ENCODE measurements at regions not wholly inside any gene's neighbourhood (a gene's known extent, or its start where the extent isn't known, plus 50 kb on each side); places are given as distances from the start of the nearest gene placed in this dataset.

DNA sequence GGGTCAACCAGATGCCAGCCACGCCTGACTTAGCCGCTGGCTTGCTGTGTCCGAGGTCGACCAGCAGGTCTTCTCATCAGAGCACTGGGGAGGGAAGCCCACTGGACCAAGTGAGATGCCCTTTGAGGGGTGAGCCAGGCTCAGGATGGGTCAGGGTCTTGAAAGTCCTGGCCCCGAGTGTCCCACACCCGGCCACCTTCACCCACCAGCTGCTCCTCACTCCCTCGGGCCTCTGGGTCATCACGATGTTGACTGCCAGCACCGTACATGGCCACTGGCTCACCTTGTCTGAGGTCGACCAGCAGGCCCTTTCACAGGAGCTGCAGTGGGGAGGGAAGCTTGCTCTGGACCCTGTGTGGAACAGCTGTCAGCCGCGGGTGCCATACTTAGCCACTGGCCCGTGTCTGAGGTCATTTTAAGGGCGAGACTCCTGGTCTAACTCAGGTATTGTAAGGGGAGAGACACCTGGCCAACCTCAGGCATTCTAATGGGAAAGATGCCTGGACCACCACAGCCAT is 1361.3 kb downstream of the UQCRFS1 start:
- TF ChIP-seq, protein P1, sequence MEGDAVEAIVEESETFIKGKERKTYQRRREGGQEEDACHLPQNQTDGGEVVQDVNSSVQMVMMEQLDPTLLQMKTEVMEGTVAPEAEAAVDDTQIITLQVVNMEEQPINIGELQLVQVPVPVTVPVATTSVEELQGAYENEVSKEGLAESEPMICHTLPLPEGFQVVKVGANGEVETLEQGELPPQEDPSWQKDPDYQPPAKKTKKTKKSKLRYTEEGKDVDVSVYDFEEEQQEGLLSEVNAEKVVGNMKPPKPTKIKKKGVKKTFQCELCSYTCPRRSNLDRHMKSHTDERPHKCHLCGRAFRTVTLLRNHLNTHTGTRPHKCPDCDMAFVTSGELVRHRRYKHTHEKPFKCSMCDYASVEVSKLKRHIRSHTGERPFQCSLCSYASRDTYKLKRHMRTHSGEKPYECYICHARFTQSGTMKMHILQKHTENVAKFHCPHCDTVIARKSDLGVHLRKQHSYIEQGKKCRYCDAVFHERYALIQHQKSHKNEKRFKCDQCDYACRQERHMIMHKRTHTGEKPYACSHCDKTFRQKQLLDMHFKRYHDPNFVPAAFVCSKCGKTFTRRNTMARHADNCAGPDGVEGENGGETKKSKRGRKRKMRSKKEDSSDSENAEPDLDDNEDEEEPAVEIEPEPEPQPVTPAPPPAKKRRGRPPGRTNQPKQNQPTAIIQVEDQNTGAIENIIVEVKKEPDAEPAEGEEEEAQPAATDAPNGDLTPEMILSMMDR (IDR thresholded peaks at IDR 0.05; ENCODE audit: low read depth, low read length): no peak
- no peak for DNase-seq (ENCODE audit: extremely low read depth, low read depth)

DNA sequence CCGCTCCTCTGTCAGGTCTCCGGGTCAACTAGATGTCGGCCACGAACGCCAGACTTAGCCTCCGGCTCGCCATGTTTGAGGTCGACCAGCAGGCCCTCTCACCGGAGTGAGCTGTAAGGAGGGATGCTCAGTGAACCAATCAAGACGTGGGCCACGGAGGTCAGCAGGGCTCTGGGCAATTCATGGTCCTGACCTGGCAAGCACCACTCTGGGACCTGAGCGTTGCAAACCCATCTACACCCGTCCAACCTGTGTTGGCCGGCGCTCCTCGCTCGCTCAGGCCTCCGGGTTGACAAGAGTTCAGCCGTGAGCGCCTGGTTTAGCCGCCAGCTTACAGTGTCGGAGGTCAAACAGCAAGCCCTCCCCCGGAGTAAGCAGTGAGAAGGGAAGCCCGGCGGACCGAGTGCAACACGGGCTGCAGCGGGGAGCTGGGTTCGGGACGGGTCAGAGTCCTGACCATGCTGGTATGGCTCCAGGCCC is 1361.9 kb downstream of the UQCRFS1 start:
- no peak for DNase-seq (ENCODE audit: extremely low read depth, low read depth)
- TF ChIP-seq, protein P1 (IDR thresholded peaks at IDR 0.05; ENCODE audit: low read depth, low read length): no peak

DNA sequence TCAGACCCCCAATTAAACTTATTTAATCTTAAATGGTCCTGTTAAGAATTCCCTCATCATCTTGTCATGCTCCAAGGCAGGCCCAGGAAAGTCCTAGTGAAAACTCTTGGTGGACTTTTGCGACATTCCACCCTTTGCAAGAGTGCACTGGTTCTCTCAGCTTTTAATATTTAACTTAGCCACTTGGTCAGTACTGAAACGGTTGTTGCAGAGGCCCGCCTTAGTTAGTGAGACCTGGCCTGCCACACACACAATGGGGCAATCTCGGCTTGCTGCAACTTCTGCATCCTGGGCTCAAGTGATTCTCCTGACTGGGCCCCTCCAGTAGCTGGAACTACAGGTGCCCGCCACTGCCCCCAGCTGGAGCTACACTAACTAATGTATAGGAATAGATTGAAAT is 1366.0 kb downstream of the UQCRFS1 start:
- TF ChIP-seq, protein P1 (IDR thresholded peaks at IDR 0.05; ENCODE audit: low read depth, low read length): no peak
- DNase-seq (ENCODE audit: extremely low read depth, low read depth): no peak

GRCh38 chr19:27844261-27844660 is 1368.7 kb downstream of the UQCRFS1 start:
- no peak for DNase-seq (ENCODE audit: extremely low read depth, low read depth)
- TF ChIP-seq, protein P1 (IDR thresholded peaks at IDR 0.05; ENCODE audit: low read depth, low read length): no peak

- no peak for DNase-seq (ENCODE audit: extremely low read depth, low read depth)
- TF ChIP-seq, protein P1 (IDR thresholded peaks at IDR 0.05; ENCODE audit: low read depth, low read length): no peak
Measured at GRCh38 chr19:27843861-27844260, 1369.1 kb downstream of the UQCRFS1 start.

DNA sequence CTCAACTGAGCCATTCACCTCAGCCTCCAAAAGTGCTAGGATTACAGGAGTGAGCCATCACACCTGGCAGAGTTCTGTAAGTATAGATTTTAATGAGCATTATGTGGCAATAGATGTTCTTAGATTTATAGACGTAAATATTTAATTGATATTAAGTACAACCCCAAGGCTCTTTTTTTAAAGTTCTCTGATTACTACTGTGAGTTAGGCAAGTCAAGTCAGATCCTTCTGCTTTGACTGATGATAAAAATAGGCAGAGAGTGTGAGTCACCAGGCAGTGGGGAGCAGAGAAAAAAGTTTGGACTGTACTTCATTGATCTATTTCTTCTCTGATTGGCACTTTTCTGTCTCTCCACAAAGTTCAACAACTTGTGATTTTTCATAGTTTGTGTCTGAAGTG is 1379.9 kb downstream of the UQCRFS1 start:
- DNase-seq (ENCODE audit: extremely low read depth, low read depth): no peak
- TF ChIP-seq, protein P1 (IDR thresholded peaks at IDR 0.05; ENCODE audit: low read depth, low read length): no peak

DNA sequence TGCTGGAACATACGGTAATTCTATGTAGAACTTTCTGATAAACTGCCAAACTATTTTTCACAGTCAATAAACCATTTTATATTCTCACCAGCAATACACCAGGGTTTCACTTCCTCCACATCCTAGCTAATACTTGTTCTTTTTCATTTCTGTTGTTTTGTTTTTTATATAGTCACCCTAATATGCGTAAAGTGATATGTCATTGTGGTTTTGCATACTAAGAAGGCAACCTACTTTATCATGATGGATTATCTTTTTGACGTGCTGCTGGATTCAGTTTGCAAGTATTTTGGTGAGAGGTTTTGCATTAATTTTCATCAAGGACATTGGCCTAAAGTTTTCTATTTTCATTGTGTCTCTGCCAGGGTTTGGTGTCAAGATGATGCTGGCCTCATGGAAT is 1384.1 kb downstream of the UQCRFS1 start:
- TF ChIP-seq, protein P1 (IDR thresholded peaks at IDR 0.05; ENCODE audit: low read depth, low read length): no peak
- no peak for DNase-seq (ENCODE audit: extremely low read depth, low read depth)

Data from AG09319 (cell line).